ENCODE measurements at regions not wholly inside any gene's neighbourhood (a gene's known extent, or its start where the extent isn't known, plus 50 kb on each side); places are given as distances from the start of the nearest gene placed in this dataset.

DNA sequence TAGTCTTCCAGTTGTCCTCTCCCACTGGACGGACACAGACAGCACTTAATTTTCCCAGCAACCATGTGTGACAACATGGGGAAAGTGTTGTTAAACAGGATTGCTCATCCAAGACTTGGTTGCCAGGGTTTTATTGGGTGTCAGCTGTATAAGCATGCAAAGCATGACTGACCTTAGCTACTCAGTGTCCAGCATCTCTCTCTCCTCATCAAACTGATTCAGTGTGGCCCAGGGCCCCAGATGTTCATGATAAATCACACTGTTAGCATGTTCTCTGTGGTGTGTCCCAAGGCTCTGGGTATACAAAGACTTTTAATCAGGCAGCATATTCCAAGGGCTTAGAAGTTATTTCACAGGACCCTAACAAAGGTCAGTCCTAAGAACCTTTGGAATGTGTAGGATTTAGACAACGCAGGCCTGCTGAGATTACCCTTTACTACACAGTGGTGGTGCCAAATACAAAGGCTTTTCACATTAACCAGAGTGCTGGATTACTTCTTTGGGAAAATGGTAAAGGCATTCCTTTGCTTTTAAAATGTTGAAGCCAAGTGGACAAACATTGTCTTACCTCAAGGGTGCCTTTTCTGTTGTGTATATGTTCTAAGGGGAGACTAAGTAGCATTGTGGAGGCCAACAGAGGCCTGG lies 213.3 kb downstream of the GLUD2 start:
- no peak for TF ChIP-seq FOXM1 (IDR thresholded peaks at IDR 0.05; ENCODE audit: borderline replicate concordance, low read depth)
- TF ChIP-seq, protein P1, sequence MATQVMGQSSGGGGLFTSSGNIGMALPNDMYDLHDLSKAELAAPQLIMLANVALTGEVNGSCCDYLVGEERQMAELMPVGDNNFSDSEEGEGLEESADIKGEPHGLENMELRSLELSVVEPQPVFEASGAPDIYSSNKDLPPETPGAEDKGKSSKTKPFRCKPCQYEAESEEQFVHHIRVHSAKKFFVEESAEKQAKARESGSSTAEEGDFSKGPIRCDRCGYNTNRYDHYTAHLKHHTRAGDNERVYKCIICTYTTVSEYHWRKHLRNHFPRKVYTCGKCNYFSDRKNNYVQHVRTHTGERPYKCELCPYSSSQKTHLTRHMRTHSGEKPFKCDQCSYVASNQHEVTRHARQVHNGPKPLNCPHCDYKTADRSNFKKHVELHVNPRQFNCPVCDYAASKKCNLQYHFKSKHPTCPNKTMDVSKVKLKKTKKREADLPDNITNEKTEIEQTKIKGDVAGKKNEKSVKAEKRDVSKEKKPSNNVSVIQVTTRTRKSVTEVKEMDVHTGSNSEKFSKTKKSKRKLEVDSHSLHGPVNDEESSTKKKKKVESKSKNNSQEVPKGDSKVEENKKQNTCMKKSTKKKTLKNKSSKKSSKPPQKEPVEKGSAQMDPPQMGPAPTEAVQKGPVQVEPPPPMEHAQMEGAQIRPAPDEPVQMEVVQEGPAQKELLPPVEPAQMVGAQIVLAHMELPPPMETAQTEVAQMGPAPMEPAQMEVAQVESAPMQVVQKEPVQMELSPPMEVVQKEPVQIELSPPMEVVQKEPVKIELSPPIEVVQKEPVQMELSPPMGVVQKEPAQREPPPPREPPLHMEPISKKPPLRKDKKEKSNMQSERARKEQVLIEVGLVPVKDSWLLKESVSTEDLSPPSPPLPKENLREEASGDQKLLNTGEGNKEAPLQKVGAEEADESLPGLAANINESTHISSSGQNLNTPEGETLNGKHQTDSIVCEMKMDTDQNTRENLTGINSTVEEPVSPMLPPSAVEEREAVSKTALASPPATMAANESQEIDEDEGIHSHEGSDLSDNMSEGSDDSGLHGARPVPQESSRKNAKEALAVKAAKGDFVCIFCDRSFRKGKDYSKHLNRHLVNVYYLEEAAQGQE (IDR thresholded peaks at IDR 0.05; ENCODE audit: low read depth) = no peak
- no peak for TF ChIP-seq TEAD4 (IDR thresholded peaks at IDR 0.05)
- no peak for TF ChIP-seq ZBTB7A (IDR thresholded peaks at IDR 0.05; ENCODE audit: low read depth)
- TF ChIP-seq NFIC (IDR thresholded peaks at IDR 0.05) = no peak
- TF ChIP-seq TAF1 (IDR thresholded peaks at IDR 0.05; ENCODE audit: low read depth) = no peak
- no peak for TF ChIP-seq RAD21 (IDR thresholded peaks at IDR 0.05; ENCODE audit: low read depth)
- no peak for TF ChIP-seq YY1 (IDR thresholded peaks at IDR 0.05; ENCODE audit: low read depth)
- TF ChIP-seq CEBPB (IDR thresholded peaks at IDR 0.05) = no peak
- no peak for TF ChIP-seq TCF12 (IDR thresholded peaks at IDR 0.05; ENCODE audit: low read depth)
- TF ChIP-seq USF1 (IDR thresholded peaks at IDR 0.05) = no peak
- no peak for TF ChIP-seq EP300 (IDR thresholded peaks at IDR 0.05; ENCODE audit: borderline replicate concordance)
- TF ChIP-seq MAX (IDR thresholded peaks at IDR 0.05) = no peak
- no peak for TF ChIP-seq EGR1 (IDR thresholded peaks at IDR 0.05)
- no peak for TF ChIP-seq CREB1 (IDR thresholded peaks at IDR 0.05; ENCODE audit: low read depth)

GRCh38 chrX:121283921-121284320 lies 236.5 kb downstream of the GLUD2 start:
- no peak for TF ChIP-seq EP300 (IDR thresholded peaks at IDR 0.05; ENCODE audit: borderline replicate concordance)
- no peak for TF ChIP-seq EGR1 (IDR thresholded peaks at IDR 0.05)
- no peak for TF ChIP-seq TAF1 (IDR thresholded peaks at IDR 0.05; ENCODE audit: low read depth)
- no peak for TF ChIP-seq RAD21 (IDR thresholded peaks at IDR 0.05; ENCODE audit: low read depth)
- TF ChIP-seq NFIC (IDR thresholded peaks at IDR 0.05) = no peak
- TF ChIP-seq CREB1 (IDR thresholded peaks at IDR 0.05; ENCODE audit: low read depth) = no peak
- no peak for TF ChIP-seq YY1 (IDR thresholded peaks at IDR 0.05; ENCODE audit: low read depth)
- TF ChIP-seq ZBTB7A (IDR thresholded peaks at IDR 0.05; ENCODE audit: low read depth) = no peak
- no peak for TF ChIP-seq TEAD4 (IDR thresholded peaks at IDR 0.05)
- TF ChIP-seq CEBPB (IDR thresholded peaks at IDR 0.05) = no peak
- TF ChIP-seq USF1 (IDR thresholded peaks at IDR 0.05) = no peak
- no peak for TF ChIP-seq TCF12 (IDR thresholded peaks at IDR 0.05; ENCODE audit: low read depth)
- no peak for TF ChIP-seq FOXM1 (IDR thresholded peaks at IDR 0.05; ENCODE audit: borderline replicate concordance, low read depth)
- TF ChIP-seq, protein P1 (IDR thresholded peaks at IDR 0.05; ENCODE audit: low read depth) = no peak
- TF ChIP-seq MAX (IDR thresholded peaks at IDR 0.05) = no peak

DNA sequence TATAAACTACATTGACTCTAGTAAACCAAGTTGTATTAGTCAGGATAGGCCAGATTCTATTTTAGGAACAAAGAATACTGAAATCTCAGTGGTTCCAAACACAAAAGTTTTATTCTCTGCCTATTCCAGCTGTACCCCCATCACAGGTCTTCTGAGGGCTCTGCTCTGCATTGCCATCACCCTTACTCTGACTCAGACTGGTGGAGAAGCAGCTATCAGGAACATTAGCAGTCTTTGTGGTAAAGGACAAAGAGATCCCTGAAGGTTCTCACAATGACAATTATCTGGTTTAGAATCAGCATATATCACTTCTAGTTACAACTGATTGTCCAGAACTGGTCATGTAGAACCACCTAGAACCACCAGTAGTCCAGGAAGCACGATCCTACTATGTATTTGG lies 251.1 kb downstream of the GLUD2 start:
- TF ChIP-seq TCF12 (IDR thresholded peaks at IDR 0.05; ENCODE audit: low read depth) (no peak), RAD21 (IDR thresholded peaks at IDR 0.05; ENCODE audit: low read depth) (no peak), EGR1 (IDR thresholded peaks at IDR 0.05) (no peak), FOXM1 (IDR thresholded peaks at IDR 0.05; ENCODE audit: borderline replicate concordance, low read depth) (no peak), USF1 (IDR thresholded peaks at IDR 0.05) (no peak), TEAD4 (IDR thresholded peaks at IDR 0.05) (no peak), EP300 (IDR thresholded peaks at IDR 0.05; ENCODE audit: borderline replicate concordance) (no peak), NFIC (IDR thresholded peaks at IDR 0.05) (no peak), TAF1 (IDR thresholded peaks at IDR 0.05; ENCODE audit: low read depth) (no peak)
- TF ChIP-seq, protein P1 (IDR thresholded peaks at IDR 0.05; ENCODE audit: low read depth) = no peak

DNA sequence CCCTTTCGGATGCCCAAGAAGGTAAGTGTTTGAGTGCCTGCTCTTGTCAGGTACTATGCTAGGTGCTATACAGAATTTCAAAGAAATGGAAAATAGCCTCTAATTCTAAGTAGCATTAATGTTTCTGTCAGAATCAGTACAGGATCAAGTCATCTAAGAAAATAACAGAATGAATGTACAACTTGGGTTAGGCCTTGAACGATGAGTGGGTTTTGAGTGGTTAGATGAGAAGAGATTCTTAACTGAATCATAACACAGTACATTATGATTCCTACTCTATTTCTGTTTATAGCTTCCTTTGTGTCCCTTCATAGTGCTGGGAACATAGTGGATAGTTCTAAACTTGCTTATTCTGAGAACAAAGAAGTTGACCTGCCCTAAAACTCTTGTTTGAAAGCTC lies 253.9 kb downstream of the GLUD2 start:
- TF ChIP-seq MAX (IDR thresholded peaks at IDR 0.05) = no peak
- no peak for TF ChIP-seq CREB1 (IDR thresholded peaks at IDR 0.05; ENCODE audit: low read depth)
- TF ChIP-seq CEBPB (IDR thresholded peaks at IDR 0.05) = no peak
- no peak for TF ChIP-seq USF1 (IDR thresholded peaks at IDR 0.05)
- TF ChIP-seq NFIC (IDR thresholded peaks at IDR 0.05) = no peak
- no peak for TF ChIP-seq ZBTB7A (IDR thresholded peaks at IDR 0.05; ENCODE audit: low read depth)
- no peak for TF ChIP-seq TCF12 (IDR thresholded peaks at IDR 0.05; ENCODE audit: low read depth)
- TF ChIP-seq, protein P1 (IDR thresholded peaks at IDR 0.05; ENCODE audit: low read depth) = no peak
- TF ChIP-seq FOXM1 (IDR thresholded peaks at IDR 0.05; ENCODE audit: borderline replicate concordance, low read depth) = no peak
- no peak for TF ChIP-seq TEAD4 (IDR thresholded peaks at IDR 0.05)
- no peak for TF ChIP-seq EP300 (IDR thresholded peaks at IDR 0.05; ENCODE audit: borderline replicate concordance)
- TF ChIP-seq YY1 (IDR thresholded peaks at IDR 0.05; ENCODE audit: low read depth) = no peak
- no peak for TF ChIP-seq RAD21 (IDR thresholded peaks at IDR 0.05; ENCODE audit: low read depth)
- TF ChIP-seq TAF1 (IDR thresholded peaks at IDR 0.05; ENCODE audit: low read depth) = no peak
- TF ChIP-seq EGR1 (IDR thresholded peaks at IDR 0.05) = no peak
